Endometrial microvascular endothelial cells (primary cell): ENCODE measurements at regions not wholly inside any gene's neighbourhood (a gene's known extent, or its start where the extent isn't known, plus 50 kb on each side); places are given as distances from the start of the nearest gene placed in this dataset.

Experiments
- in situ Hi-C: cut with HindIII; loops from 2 replicates; pipeline ENCODE4 v1.10.0; 2017; ENCODE audit warnings: low sequenced_read_pairs, low pct_unique_long_range_greater_than_20kb; ENCODE audit errors: inconsistent ontology term

DNA sequence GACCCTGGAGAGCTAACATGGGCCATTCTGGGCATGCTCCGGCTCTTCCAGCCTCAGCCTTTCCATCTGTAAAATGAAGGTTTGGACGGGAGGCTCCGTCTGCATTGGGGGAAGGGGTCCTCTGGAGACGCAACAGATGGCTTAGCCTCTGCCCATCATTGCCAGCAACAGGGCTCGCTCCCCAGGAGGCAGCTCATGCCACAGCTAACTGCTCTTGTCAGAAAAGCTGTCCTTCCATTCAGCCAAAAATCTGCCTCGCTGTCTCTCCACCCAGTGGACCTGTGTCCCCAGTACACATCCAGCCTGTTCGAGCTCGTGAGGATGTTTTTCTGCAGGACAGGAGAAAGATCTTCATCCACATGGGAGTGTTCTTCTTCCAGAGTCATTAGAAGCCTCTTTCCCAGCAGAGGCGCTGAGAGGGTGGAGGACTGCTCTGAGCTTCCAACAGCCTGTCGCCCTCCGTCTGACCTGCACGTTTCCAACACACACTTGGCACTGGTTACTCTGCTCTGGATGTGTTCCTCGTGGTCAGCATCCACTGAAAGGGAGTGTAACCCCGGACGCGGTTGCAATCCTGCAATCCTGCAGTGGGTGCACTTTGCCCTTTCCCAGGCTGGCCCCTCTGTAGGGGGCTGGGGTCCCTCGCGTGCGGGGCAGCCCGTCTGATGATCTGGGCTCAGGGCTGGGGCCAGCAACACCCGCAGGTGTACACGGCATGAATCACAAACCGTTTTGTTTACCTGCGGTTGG, 1340.9 kb downstream of the TBC1D22A start:
- in situ Hi-C loops: no loop called here

DNA sequence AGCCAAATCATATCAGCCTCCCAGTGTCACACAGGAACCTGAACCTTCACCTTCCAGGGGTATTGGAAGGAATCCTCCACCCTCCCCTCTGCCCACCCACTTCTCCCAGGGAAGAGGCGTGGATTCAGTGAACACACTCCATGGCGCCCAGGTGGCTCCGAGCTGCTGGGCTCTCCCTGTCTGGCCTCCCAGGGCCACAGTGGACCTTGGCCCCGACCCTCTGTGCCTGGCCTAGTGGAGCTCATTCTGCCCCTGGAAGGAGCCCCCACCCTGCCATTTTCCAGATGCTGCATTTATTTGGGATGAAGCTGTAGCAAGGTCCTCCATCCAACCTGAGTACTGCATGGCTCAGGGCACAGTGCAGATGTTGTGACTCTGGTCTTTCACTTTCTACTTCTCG, 1340.1 kb downstream of the TBC1D22A start:
- in situ Hi-C loops: no loop called here

DNA sequence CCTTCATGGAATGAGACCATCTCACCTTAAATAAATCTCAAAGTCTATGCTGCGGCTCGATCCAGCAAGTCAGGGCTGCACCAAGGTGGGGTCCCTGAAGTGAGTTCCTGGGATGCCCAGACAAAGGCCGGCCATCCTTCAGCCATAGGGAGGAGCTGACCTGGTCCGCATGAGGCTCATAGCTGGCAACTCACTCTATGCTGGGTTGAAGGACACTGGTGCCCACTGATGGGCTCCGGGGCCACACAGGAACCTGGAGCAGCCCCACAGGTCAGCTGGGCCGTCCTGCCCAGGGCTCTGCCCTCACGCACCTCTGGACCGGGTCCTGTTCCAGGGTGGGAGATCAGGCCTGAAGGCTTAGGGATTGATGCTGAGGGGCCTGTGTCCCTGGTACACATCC, 1339.3 kb downstream of the TBC1D22A start:
- in situ Hi-C loops: no loop called here

DNA sequence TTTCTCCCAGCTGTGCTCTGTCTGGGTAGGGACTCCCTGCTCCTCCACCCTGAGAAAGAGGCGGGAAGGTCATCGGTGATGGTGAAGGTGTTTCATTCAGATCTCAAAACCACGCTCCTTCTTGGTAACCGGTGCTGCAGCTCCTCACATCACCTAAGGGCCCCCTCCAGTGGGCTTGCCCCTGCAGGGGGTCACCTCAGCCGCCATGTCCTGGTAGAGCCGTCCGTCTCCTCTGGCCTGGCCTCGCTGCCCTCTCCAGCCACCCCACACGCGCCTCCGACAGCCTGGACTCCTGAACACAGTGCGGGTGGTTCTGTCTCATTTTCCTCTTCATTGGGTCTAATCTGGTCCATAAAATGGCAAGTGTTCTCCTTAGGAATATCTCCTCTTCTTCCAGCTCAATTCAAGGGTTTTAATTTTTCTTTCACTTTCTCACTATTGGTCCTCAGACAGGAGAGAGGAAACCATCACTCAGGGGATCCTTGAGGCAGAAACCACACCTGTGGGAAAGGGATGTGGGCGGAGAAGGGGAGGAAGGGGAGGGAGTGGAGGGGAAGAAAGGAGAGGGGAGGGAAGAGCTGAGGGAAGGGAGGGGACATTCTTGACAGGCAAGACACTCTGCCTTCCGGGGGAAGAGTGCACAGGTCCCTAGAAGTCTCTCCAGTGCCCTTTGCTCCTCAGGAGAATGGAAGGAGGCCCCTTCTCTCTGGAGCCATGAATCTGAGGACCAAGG, 1338.4 kb downstream of the TBC1D22A start:
- in situ Hi-C loops: no loop called here

DNA sequence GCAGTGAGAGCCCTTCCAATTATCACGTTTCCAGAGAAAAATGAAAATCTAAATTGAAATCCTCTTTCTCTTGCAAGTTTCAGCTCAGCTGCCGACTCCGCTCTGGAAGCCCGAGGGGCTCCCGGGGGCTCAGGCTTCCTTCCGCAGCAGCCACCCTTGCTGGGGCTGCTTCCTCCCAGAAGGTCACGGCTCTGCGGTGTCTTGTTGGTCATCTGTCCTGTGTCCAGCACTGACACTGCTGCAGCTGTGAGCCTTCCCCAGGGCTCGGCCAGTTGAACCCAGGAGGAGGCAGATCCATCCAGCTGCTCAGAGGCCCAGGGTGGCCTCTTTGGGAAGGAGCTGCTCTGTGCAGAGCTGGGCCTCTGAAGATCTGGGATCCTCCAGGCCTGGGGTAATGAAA, 1337.2 kb downstream of the TBC1D22A start:
- in situ Hi-C loops: no loop called here

DNA sequence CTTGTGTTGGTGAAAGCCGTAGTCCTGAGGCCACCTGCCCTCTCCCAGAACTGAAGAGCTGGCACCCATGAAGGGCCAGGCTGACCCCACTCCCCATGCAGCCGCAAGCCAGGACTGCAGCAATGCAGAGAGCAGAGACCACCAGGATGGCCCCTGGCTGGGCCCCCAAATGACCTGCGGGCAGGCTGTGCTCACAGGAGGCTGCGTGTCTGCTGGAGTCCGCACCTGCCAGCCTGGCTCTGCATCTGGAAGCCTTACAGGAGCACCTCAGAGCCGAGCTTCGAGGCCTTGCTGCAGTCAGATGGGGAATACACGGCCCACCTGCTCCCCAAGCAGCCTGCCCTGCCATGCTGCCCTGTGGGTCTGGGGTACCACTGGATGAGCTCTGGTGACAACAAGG, 1336.8 kb downstream of the TBC1D22A start:
- in situ Hi-C loops: no loop called here

DNA sequence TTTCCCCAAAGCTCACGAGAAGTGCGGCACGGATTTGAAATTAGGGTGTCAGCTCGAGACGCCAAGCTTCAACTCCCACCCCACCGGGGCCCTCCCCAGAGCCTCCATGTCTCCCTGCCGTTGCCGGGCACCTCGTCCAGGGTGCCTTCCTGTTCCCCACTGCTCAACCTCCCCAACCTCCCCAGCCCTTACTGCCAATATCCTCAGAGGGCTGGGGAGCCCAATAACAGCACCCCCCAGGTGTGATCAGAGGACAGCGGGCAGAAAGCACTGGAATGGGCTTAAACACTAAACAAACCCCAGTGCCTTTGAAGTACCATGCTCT, 1336.4 kb downstream of the TBC1D22A start:
- in situ Hi-C loops: no loop called here

DNA sequence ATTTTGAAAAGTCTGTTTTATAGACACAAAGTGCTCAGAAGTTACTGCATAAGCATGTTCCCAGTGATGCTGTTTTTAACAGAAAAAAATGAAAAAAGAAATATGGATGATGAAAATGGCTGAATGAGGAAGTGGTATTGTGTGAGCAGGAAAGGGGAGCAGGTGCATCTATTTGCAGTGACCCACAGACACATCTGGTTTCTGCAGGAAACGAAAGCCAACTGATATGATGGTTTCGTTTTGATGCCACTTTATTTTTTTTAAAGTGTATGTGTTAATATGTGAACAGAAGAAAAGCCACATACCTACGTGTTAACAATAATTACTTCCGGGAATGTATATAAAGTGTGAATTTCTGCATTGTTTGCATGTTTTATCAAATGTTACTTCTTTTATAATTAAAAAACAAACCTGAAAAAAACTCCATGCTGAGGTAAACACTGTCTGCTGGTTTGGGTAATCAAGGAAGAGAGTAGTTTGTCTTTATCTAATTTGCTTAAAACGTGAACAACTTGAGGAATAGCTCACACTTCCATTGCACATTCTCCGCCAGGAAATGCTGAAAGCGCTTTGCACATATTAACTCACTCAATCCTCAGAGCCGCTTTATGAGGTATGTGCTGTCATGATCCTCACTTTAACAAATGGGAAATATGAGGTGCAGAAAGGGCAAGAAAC, 1335.9 kb downstream of the TBC1D22A start:
- in situ Hi-C loops: no loop called here

DNA sequence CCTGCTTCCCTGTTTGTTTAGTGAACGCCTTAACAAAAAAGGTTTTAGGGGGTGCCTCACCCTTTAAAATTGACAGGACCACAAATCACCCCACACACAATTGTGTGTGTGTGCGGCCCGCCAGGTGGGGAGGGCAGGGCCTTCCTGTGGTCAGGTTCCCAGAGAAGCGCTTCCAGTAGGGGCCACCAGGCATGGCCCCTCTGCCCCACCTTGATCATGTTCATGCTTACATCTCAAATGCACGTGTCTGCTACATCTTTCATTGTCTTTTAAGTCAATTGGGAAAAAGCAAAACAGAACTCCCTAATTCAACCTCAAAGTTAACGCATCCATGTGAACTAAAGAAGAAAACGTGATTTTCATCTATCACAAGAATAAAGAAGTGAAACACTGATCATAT, 1335.3 kb downstream of the TBC1D22A start:
- in situ Hi-C loops: no loop called here

DNA sequence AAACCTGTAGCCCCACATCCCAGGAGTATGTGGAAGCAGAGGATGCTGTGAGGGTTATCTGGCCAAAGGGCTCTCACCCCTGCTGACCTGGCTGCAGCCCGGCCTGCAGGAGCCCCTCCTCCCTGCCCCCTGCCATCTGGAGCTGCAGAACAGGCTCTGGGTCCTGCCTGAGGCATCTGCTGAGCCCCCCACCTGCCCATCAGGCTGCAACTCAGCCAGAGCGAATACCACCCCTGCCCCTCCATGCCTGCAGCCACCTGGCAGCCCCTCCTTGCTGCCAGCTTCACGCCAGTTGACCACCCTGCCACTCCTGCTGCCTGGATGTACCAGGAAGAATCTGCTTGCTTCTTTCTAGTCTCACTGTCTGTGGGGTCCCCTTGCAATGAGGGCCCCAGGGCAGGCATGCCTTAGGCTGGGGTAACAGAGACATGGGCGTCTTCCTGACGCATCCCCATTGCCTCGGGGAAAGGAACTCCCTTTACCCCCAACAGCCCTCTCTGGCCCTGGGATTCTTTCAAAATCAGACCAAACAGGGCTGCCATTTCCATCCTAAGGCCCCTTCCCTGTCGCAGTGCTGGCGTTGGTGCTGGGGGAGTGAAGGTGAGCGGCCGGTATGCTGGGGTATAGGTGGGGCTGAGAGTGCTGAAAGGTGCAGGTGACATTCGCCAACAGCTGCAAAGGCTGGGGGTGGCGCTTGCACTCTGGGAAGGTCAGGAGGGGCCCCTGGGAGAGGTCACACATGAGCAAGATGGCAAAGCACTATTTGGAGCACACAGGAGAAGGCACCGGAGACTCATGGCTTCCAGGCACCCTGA, 1334.6 kb downstream of the TBC1D22A start:
- in situ Hi-C loops: no loop called here

DNA sequence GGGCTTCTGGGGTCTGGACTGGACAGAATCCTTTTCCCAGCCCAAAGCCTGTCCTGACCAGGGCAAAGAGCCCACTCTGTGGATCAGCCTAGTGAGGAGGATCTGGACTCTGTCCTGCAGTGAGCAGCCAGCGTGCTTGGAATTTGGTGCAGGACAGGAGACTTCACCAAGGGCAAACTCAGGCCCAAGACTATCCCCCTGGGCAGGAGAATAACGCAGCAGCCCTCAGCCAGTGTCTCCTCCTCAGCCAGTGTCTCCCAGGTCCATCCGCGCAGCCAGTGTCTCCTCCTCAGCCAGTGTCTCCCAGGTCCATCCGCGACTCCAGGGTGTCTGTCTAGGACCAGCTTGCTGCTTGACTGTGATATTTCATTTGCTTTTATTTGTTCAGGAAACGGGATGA, 1334.0 kb downstream of the TBC1D22A start:
- in situ Hi-C loops: no loop called here

DNA sequence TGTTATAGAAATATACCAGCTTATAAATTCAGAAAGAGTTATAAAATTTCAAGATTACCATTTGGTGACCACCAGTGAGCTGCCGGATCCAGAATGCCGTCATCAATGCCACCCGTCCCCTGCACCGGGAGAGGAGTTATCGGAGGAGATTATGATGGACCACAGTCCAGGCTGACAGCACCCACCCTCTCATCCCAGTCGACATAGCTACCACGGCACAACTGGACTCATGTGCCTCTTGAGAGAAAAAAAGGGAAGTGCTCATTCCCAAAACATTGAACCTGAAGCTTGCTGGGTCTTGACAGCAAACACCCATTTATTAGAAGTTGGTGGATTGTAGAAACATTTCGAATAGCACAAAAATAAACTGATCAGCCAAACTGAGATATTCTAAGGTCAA, 1331.5 kb downstream of the TBC1D22A start:
- in situ Hi-C loops: no loop called here

DNA sequence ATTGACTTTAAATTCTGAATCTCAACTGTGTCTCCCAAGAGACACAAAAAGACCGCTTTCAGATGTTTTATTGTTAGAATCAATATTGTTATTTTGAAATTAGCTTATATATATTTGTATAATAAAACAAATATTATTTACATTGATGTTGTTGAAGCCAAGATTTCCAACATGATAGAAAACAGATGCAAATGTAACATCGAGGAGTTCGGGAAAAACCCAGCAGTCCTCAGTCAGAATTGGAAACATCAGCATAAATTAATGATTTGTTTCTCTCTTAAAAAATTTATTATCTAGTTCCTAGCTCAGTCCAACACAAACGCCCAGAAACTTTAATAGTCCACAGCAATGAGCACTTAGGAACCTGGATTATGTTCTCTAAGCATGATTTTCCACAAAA, 1330.4 kb downstream of the TBC1D22A start:
- in situ Hi-C loops: no loop called here

DNA sequence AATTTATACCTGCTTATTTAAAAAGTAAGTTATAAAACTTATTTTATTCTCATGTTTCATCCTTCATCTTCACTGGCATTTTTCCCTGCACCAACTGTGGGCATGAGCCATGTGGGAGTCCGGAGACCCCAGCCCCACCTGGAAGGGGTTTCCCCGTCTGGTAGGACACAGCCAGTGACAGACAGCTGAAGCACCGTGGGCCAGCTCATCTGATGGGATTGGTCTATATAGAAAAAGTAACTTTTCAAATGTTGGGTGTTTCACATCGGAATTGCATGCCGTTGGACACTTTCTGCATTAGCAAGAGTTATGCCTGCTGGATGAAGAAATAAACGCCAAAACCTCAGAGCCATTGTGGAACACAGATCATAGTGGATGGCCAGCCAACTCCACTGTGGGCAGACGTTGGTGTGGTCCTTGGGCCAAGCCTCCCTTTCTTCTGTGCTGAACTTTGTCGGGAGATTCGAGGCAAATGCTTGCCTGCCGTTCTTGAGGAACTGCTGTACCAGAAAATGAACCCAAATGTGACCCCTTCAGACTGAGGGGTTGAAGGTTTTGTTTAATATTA, 1329.3 kb downstream of the TBC1D22A start:
- in situ Hi-C loops: no loop called here

DNA sequence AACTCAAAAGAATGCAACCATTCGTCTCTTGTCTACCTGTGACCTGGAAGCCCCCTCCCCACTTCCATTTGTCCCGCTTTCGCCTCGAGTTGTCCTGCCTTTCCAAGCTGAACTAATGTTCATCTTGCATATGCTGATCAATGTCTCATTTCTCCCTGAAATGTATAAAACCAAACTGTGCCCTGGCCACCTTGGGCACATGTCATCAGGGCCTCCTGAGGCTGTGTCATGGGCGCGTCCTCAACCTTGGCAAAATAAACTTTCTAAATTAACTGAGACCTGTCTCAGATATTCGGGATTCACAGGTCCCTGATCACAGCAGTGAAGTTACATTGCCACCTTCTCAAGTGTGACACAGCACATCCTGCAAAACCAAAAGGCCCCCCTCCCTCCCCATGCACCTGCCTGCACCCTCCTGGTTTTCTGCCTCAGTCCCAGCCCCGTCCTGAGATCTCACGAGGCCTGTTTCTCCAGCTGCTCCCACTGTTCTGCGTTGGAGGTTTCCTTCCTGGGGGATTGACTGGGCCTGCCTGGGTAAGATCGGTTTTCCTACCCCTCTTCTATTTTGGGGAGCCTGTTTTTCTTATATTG, 1328.7 kb downstream of the TBC1D22A start:
- in situ Hi-C loops: no loop called here

DNA sequence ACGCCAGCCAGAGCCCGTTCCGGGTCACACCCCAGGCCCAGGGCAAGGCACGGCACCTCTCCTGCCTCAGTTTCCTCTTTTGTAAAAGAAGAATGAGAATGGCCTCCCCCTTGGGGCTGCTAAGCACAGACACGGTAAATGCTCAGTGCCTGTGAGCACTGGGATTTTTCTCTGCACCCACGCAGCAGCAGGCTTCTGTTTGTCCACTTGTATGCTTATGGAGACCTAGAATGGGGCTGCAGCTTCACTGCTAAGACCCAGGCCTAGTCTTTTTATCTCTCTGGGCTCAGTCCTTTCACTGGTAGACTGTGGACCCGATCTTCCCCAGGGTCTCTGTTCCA, 1327.9 kb downstream of the TBC1D22A start:
- in situ Hi-C loops: no loop called here

DNA sequence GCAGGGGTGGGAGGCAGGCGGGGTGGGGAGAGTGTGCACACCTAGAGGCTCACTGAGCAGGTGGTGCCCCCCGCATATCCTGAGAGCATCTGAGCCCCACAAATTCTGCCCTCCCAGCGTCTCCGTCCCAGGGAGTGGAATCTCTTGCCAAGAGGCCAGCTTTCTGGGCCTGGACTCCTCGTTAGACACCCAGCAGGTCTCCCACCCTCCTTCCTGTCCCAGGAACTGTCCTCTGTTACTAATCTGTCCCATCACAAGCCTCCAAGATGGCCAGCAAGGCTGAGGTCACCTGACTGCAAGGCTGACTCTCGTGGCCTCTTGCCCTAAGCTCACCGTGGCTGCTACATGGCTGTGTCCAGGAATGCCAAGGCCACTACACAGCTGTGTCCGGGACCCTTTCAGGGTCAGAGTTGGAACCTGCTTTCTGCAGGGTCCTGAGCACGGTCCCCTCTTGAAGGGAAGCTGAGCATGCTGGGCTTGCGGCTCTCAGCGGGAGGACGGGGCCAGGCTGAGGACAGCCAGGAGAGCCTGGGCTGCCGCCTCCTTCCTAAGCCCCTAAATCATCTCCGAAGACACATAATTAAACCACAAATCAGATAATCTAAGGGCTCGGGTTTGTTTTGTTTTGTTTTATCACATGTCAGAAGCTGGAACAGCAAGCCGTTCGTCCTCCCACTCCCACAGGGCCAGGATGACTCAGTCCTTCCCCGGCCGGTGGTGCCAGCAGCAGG, 1327.3 kb downstream of the TBC1D22A start:
- in situ Hi-C loops: no loop called here

DNA sequence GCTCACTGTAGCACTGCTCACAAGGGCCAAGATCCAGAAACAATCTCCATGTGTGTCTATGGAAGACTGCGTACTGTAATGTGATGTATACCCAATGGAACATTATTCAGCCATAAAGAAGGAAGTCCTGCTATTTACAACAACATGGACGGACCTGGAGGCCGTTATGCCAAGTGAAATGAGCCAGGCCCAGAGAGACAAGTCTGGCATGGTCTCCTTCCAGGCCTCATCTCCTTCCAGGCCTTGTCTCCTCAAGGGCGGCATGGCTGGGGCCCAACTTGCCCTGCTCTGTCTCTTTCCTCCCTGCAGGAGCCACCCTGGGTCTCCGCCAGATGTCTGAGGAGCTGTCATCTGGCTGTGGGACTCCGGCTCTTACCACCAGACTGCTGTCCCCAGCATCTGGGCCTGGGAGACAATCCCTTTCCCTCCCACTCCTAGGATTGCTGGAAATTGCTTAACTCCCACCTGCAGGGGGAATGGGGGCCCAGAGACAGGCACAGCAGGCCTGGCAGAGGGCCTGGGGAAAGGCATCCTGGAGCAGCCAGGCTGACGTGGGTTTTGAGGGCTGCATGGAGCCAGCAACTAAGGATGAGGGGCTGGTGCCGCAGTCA, 1326.6 kb downstream of the TBC1D22A start:
- in situ Hi-C loops: no loop called here
